Parathyroid adenoma (tissue), 2 donors: ENCODE measurements at regions not wholly inside any gene's neighbourhood (a gene's known extent, or its start where the extent isn't known, plus 50 kb on each side); places are given as distances from the start of the nearest gene placed in this dataset.

Experiments
- H2AFZ ChIP-seq: fragments of 300-600 bp; sonication (generic); one replicate; pipeline ENCODE4 v1.7.0; 2017; ENCODE audit warnings: antibody characterized with exemption, mild to moderate bottlenecking
- H3K27ac ChIP-seq: fragments of 300-600 bp; sonication (generic); one replicate; pipeline ENCODE4 v1.7.0; 2017
- H3K27me3 ChIP-seq: fragments of 300-600 bp; sonication (generic); one replicate; pipeline ENCODE4 v1.7.0; 2017; ENCODE audit warnings: low read length; ENCODE audit not compliant: control insufficient read depth, insufficient read depth
- H3K36me3 ChIP-seq: fragments of 300-600 bp; sonication (generic); one replicate; pipeline ENCODE4 v1.7.0; 2017; ENCODE audit warnings: low read length; ENCODE audit not compliant: control insufficient read depth, insufficient read depth
- H3K4me1 ChIP-seq: fragments of 300-600 bp; sonication (generic); one replicate; pipeline ENCODE4 v1.7.0; 2017; ENCODE audit warnings: control low read depth
- H3K4me2 ChIP-seq: fragments of 300-600 bp; sonication (generic); one replicate; pipeline ENCODE4 v1.7.0; 2017; ENCODE audit warnings: low read length
- H3K4me3 ChIP-seq: fragments of 300-600 bp; sonication (generic); one replicate; pipeline ENCODE4 v1.7.0; 2017; ENCODE audit warnings: low read depth, low read length
- H3K79me2 ChIP-seq: fragments of 300-600 bp; sonication (generic); one replicate; pipeline ENCODE4 v1.7.0; 2017; ENCODE audit warnings: control low read depth
- H3K9ac ChIP-seq: fragments of 300-600 bp; sonication (generic); one replicate; pipeline ENCODE4 v1.7.0; 2017; ENCODE audit warnings: mild to moderate bottlenecking
- H3K9me3 ChIP-seq: fragments of 300-600 bp; sonication (generic); one replicate; pipeline ENCODE4 v1.7.0; 2017; ENCODE audit warnings: low read length; ENCODE audit not compliant: control insufficient read depth
- CTCF ChIP-seq: fragments of 300-600 bp; sonication (generic); IDR thresholded peaks from one replicate; pipeline ENCODE4 v1.7.0; 2017; ENCODE audit warnings: antibody characterized with exemption, mild to moderate bottlenecking
- donor health status: primary hyperparathyroidism.

GRCh38 chr17:77346765-77347164 is 206.0 kb downstream of the SEC14L1 start:
- no peak overlapping the region for H2AFZ ChIP-seq
- peaks cover 26% of the 10 kb centered on the region for H3K4me1 ChIP-seq
- no peaks in the 10 kb centered on the region for H3K9me3 ChIP-seq
- peaks cover 53% of the 10 kb centered on the region for H3K79me2 ChIP-seq
- no peak for TF ChIP-seq CTCF
- H3K27me3 ChIP-seq: no peaks in the 10 kb centered on the region
- no peak overlapping the region for H3K9ac ChIP-seq
- no peaks in the 10 kb centered on the region for H3K36me3 ChIP-seq
- no peak overlapping the region for H3K27ac ChIP-seq
- H3K4me3 ChIP-seq: no peak overlapping the region
- H3K4me2 ChIP-seq: no peak overlapping the region

- Histone ChIP-seq H3K4me2 (no peak overlapping the region), H3K9ac (no peak overlapping the region), H3K9me3 (no peaks in the 10 kb centered on the region), H3K27me3 (no peaks in the 10 kb centered on the region), H3K4me3 (no peak overlapping the region), H3K4me1 (peaks cover 26% of the 10 kb centered on the region), H3K79me2 (peaks cover 48% of the 10 kb centered on the region), H2AFZ (no peak overlapping the region), H3K27ac (no peak overlapping the region), H3K36me3 (no peaks in the 10 kb centered on the region)
- TF ChIP-seq CTCF: no peak
Observed at GRCh38 chr17:77347544-77347943, 206.8 kb downstream of the SEC14L1 start.

- Histone ChIP-seq H2AFZ (no peak overlapping the region), H3K27ac (peak overlapping the region; percentile 94), H3K9ac (no peak overlapping the region), H3K4me3 (no peak overlapping the region), H3K4me2 (no peak overlapping the region), H3K9me3 (no peaks in the 10 kb centered on the region), H3K36me3 (no peaks in the 10 kb centered on the region), H3K79me2 (peaks cover 47% of the 10 kb centered on the region), H3K4me1 (peaks cover 40% of the 10 kb centered on the region), H3K27me3 (no peaks in the 10 kb centered on the region)
- no peak for TF ChIP-seq CTCF
Observed at GRCh38 chr17:77349976-77350830, 209.4 kb downstream of the SEC14L1 start.

GRCh38 chr17:77352441-77352840 is 211.7 kb downstream of the SEC14L1 start:
- peaks cover 46% of the 10 kb centered on the region for H3K79me2 ChIP-seq

More at GRCh38 chr17:77352441-77352840, 211.7 kb downstream of the SEC14L1 start:
- Histone ChIP-seq H2AFZ (no peak overlapping the region), H3K9ac (no peak overlapping the region), H3K4me1 (peaks cover 44% of the 10 kb centered on the region), H3K27me3 (no peaks in the 10 kb centered on the region), H3K36me3 (no peaks in the 10 kb centered on the region), H3K27ac (peak overlapping the region; percentile 94), H3K9me3 (no peaks in the 10 kb centered on the region), H3K4me3 (no peak overlapping the region), H3K4me2 (no peak overlapping the region)
- no peak for TF ChIP-seq CTCF
